ENCODE measurements at regions not wholly inside any gene's neighbourhood (a gene's known extent, or its start where the extent isn't known, plus 50 kb on each side); places are given as distances from the start of the nearest gene placed in this dataset.

DNA sequence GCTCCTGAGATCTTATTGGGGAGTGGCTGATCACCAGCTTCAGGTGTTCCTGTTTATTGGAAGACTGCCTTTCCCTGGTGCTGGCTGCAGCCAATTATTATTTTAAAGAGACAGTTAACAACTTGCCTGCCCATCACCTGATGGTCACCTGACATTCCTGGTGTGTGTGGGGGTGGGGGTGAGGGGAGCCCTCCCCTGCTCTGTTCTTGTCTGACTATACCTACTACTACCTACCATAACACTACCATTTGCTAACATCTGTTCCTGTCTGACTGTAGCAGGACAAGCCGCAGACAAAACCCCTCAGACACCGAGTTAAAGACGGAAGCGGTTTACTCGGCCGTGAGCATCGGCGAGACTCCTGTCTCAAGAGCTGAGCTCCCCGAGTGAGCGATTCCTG is 54.9 kb upstream of the NBPF3 start:
- TF ChIP-seq TAF1 (conservative IDR thresholded peaks at IDR 0.05), result no peak
- TF ChIP-seq, protein P1, sequence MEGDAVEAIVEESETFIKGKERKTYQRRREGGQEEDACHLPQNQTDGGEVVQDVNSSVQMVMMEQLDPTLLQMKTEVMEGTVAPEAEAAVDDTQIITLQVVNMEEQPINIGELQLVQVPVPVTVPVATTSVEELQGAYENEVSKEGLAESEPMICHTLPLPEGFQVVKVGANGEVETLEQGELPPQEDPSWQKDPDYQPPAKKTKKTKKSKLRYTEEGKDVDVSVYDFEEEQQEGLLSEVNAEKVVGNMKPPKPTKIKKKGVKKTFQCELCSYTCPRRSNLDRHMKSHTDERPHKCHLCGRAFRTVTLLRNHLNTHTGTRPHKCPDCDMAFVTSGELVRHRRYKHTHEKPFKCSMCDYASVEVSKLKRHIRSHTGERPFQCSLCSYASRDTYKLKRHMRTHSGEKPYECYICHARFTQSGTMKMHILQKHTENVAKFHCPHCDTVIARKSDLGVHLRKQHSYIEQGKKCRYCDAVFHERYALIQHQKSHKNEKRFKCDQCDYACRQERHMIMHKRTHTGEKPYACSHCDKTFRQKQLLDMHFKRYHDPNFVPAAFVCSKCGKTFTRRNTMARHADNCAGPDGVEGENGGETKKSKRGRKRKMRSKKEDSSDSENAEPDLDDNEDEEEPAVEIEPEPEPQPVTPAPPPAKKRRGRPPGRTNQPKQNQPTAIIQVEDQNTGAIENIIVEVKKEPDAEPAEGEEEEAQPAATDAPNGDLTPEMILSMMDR (IDR thresholded peaks at IDR 0.05; ENCODE audit: low read depth, low read length, missing input control), result no peak
- TF ChIP-seq, protein P2, sequence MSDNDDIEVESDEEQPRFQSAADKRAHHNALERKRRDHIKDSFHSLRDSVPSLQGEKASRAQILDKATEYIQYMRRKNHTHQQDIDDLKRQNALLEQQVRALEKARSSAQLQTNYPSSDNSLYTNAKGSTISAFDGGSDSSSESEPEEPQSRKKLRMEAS (IDR thresholded peaks at IDR 0.05), result no peak
- TF ChIP-seq FOXA1 (IDR thresholded peaks at IDR 0.05), result no peak

Measured in liver (tissue), 3 donors.